ENCODE measurements at regions not wholly inside any gene's neighbourhood (a gene's known extent, or its start where the extent isn't known, plus 50 kb on each side); places are given as distances from the start of the nearest gene placed in this dataset.

- TF ChIP-seq CTCF (IDR thresholded peaks at IDR 0.05; ENCODE audit: control extremely low read depth, extremely low read depth, low read depth, missing control alignments): no peak
- ChIA-PET POLR2A (no interaction called here), CTCF (interaction anchor here (1.4 kb wide), 1 partner anchor 19 kb away, joined by 3 read pairs; no protein-coding TSS in a partner anchor)
- DNase-seq (ENCODE audit: extremely low spot score): no peak
Measured at GRCh38 chr5:167255926-167256325, 1035.5 kb upstream of the WWC1 start.

GRCh38 chr5:167259806-167260205 is 1031.6 kb upstream of the WWC1 start:
- ChIA-PET POLR2A (no interaction called here), CTCF (interaction anchor here (0.9 to 2.2 kb wide), 2 partner anchors 11 to 13 kb away, joined by 3 to 6 read pairs; no protein-coding TSS in a partner anchor)
- no peak for DNase-seq (ENCODE audit: extremely low spot score)
- TF ChIP-seq CTCF (IDR thresholded peaks at IDR 0.05; ENCODE audit: control extremely low read depth, extremely low read depth, low read depth, missing control alignments): no peak

GRCh38 chr5:167261309-167262100 is 1029.9 kb upstream of the WWC1 start:
- no peak for TF ChIP-seq CTCF (IDR thresholded peaks at IDR 0.05; ENCODE audit: control extremely low read depth, extremely low read depth, low read depth, missing control alignments)
- ChIA-PET CTCF (interaction anchor here (0.9 to 2.2 kb wide), 3 partner anchors 8 to 12 kb away, joined by 3 to 6 read pairs (median 3); no protein-coding TSS in a partner anchor), POLR2A (no interaction called here)
- DNase-seq (ENCODE audit: extremely low spot score): no peak

GRCh38 chr5:167263185-167263584 is 1028.3 kb upstream of the WWC1 start:
- CTCF ChIA-PET: interaction anchor here (1.3 to 1.4 kb wide), 2 partner anchors 11 to 30 kb away, joined by 3 read pairs; no protein-coding TSS in a partner anchor
- no peak for TF ChIP-seq CTCF (IDR thresholded peaks at IDR 0.05; ENCODE audit: control extremely low read depth, extremely low read depth, low read depth, missing control alignments)
- no peak for DNase-seq (ENCODE audit: extremely low spot score)
- POLR2A ChIA-PET: no interaction called here

- no peak for TF ChIP-seq CTCF (IDR thresholded peaks at IDR 0.05; ENCODE audit: control extremely low read depth, extremely low read depth, low read depth, missing control alignments)
- ChIA-PET CTCF (interaction anchor here (1.3 to 1.4 kb wide), 2 partner anchors 12 to 31 kb away, joined by 3 read pairs; no protein-coding TSS in a partner anchor), POLR2A (no interaction called here)
- no peak for DNase-seq (ENCODE audit: extremely low spot score)
Measured at GRCh38 chr5:167264348-167264747, 1027.1 kb upstream of the WWC1 start.

GRCh38 chr5:167268337-167268736 is 1023.1 kb upstream of the WWC1 start:
- no peak for DNase-seq (ENCODE audit: extremely low spot score)
- CTCF ChIA-PET: no interaction called here
- no peak for TF ChIP-seq CTCF (IDR thresholded peaks at IDR 0.05; ENCODE audit: control extremely low read depth, extremely low read depth, low read depth, missing control alignments)
- POLR2A ChIA-PET: no interaction called here

Data from GM10248 (cell line).